GM12878 (cell line): ENCODE measurements at regions not wholly inside any gene's neighbourhood (a gene's known extent, or its start where the extent isn't known, plus 50 kb on each side); places are given as distances from the start of the nearest gene placed in this dataset.
"Not testable (repeated sequence)": the region's sequence is repeated elsewhere in the genome, so short reads cannot be mapped to it uniquely, and the experiment has no call there.

Experiments
- MXI1 ChIP-seq: fragments of 150-350 bp; IDR thresholded peaks from 2 replicates; pipeline ENCODE4 v1.6.1; 2011; ENCODE audit warnings: low read depth, mild to moderate bottlenecking, inconsistent platforms, low read length, improper control_type of control experiment
- SMAD5 ChIP-seq: IDR thresholded peaks from 2 replicates; pipeline ENCODE4 v1.6.1; 2016; ENCODE audit warnings: antibody characterized with exemption, low read depth
- SREBF2 ChIP-seq: IDR thresholded peaks from 2 replicates; pipeline ENCODE4 v1.6.1; 2012; ENCODE audit warnings: mild to moderate bottlenecking, low read length
- TF ChIP-seq, protein P1 (sequence below): IDR thresholded peaks from 2 replicates; pipeline ENCODE4 v1.6.1; 2011; ENCODE audit warnings: borderline replicate concordance, low read depth, mild to moderate bottlenecking, moderate library complexity, low read length; ENCODE audit not compliant: insufficient read depth, poor library complexity, severe bottlenecking
- TF ChIP-seq, protein P2 (sequence below): IDR thresholded peaks from 2 replicates; pipeline ENCODE4 v1.6.1; 2012; ENCODE audit warnings: low read length, inconsistent platforms

DNA sequence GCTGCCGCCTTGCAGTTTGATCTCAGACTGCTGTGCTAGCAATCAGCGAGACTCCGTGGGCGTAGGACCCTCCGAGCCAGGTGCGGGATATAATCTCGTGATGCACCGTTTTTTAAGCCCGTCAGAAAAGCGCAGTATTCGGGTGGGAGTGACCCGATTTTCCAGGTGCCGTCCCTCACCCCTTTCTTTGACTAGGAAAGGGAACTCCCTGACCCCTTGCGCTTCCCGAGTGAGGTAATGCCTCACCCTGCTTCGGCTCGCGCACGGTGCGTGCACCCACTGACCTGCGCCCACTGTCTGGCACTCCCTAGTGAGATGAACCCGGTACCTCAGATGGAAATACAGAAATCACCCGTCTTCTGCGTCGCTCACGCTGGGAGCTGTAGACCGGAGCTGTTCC lies 438.5 kb upstream of the CDH10 start:
- TF ChIP-seq, protein P1, sequence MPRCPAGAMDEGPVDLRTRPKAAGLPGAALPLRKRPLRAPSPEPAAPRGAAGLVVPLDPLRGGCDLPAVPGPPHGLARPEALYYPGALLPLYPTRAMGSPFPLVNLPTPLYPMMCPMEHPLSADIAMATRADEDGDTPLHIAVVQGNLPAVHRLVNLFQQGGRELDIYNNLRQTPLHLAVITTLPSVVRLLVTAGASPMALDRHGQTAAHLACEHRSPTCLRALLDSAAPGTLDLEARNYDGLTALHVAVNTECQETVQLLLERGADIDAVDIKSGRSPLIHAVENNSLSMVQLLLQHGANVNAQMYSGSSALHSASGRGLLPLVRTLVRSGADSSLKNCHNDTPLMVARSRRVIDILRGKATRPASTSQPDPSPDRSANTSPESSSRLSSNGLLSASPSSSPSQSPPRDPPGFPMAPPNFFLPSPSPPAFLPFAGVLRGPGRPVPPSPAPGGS: not testable (repeated sequence)
- TF ChIP-seq SMAD5, MXI1, SREBF2: not testable (repeated sequence)
- TF ChIP-seq, protein P2, sequence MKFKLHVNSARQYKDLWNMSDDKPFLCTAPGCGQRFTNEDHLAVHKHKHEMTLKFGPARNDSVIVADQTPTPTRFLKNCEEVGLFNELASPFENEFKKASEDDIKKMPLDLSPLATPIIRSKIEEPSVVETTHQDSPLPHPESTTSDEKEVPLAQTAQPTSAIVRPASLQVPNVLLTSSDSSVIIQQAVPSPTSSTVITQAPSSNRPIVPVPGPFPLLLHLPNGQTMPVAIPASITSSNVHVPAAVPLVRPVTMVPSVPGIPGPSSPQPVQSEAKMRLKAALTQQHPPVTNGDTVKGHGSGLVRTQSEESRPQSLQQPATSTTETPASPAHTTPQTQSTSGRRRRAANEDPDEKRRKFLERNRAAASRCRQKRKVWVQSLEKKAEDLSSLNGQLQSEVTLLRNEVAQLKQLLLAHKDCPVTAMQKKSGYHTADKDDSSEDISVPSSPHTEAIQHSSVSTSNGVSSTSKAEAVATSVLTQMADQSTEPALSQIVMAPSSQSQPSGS: not testable (repeated sequence)
